Right ventricle myocardium superior (tissue), 1 donor: ENCODE measurements at regions not wholly inside any gene's neighbourhood (a gene's known extent, or its start where the extent isn't known, plus 50 kb on each side); places are given as distances from the start of the nearest gene placed in this dataset.

ENCODE experiments used
- ATAC-seq: fragments of 200-7000 bp; cut with Tn5 transposase; one replicate; pipeline ENCODE4 v1.9.1; 2020; ENCODE audit warnings: mild to moderate bottlenecking; ENCODE audit not compliant: poor library complexity
- DNase-seq: peaks from one replicate; pipeline ENCODE4 v3.0.0-alpha.2; 2020
- intact Hi-C: fragments of 100-400 bp; cut with DNase I; formaldehyde crosslinking; loops from one replicate; pipeline ENCODE4 v1.11.2; 2022
- donor health status: DM: no; HTN: yes; CAD: no; lungs with severe emphysema.

DNA sequence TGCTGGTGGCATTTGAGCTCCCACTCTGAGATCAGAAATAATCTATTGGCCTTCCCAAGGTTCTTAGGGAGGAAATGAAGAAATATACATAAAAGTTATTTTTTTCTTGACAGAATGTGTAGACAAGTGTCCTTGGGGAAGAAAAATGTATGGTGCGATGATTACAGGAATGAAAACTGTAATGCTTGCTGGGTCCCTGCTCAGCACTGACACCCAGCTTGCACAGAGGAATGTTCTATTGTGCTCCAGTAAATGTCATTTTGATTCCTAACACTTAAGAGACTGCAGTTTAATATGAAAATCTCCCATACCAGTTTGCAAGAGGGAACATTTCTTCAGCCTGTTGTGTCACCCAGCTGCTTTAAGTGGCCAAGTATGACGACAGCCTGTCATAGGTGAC is 271.3 kb upstream of the TPM1 start:
- intact Hi-C loops: no loop called here
- no peak for DNase-seq
- ATAC-seq: no peak

DNA sequence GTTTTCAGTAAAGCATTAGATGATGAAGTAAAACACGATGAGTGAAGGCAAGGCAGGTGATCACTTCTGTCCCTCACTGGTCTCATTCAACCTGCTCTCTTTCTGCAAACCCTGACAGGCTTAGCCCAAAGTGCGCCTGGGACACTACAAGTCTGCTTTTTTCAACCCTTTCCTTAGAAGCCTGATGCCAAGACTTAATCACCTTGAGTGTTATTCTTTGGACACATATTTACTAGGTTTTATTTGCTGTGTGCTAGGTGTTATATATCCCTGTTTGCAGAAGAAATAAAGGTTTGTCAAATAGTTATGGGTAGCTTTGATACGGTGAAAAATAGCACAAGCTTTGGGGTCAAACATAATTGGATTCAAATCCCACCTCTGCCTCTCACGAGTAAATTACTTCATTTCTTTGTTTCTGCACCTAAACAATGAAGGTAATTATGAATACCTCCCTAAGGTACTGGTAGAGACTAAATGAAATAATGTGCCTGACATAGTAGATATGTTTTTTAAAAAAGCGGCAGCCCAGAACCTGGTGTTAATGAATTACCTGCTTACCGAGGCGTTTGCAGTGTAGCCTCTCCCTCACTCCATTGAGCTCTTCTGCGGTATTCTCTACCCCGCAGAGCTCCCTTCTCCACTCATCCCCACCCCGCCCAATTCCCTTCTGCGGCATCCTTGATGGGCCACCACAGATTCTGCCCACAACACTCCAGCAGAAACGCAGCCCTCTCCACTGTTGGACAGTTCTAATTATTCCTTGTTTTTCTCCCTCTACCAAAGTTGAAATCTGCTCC is 269.0 kb upstream of the TPM1 start:
- intact Hi-C loops: no loop called here
- no peak for DNase-seq
- no peak for ATAC-seq

DNA sequence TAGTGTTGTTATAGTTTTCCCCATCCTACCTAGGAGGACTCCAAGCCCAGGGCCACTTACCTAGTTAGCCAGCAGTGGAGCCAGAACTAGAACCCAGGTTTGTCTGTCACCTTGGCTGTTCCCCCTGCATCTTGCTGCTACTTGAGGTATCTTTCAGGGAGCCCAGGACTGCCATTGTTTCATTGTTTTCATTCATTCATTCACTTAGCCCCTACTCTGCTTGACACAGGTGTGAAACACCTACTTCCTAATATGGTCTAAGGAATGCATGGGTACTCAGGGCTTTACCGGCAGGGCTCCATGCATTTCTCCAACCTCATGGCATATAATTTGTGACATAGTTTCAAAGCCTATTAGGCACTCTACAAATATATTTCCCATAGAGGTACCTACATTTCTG is 266.6 kb upstream of the TPM1 start:
- intact Hi-C loops: no loop called here
- DNase-seq (no peak), ATAC-seq (no peak)

DNA sequence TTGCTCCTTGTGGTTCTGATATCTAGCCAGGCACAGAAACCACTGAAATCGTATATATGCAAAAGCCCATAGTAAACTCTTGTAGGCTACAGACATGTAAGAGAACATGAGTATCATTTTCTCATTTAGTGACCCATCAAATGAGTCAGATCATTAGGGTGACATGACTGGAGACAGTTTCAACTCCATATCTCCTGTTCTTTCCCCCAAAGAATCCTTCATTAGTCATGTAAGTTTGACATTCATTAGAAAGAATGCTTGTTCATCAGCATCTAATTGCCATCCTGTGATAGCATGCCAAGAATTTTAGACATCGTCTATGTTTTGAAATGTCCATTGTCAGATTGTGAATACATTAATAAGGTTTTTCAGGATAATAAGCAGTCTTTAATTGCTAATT is 264.9 kb upstream of the TPM1 start:
- DNase-seq (no peak), ATAC-seq (no peak)
- intact Hi-C loops: no loop called here

DNA sequence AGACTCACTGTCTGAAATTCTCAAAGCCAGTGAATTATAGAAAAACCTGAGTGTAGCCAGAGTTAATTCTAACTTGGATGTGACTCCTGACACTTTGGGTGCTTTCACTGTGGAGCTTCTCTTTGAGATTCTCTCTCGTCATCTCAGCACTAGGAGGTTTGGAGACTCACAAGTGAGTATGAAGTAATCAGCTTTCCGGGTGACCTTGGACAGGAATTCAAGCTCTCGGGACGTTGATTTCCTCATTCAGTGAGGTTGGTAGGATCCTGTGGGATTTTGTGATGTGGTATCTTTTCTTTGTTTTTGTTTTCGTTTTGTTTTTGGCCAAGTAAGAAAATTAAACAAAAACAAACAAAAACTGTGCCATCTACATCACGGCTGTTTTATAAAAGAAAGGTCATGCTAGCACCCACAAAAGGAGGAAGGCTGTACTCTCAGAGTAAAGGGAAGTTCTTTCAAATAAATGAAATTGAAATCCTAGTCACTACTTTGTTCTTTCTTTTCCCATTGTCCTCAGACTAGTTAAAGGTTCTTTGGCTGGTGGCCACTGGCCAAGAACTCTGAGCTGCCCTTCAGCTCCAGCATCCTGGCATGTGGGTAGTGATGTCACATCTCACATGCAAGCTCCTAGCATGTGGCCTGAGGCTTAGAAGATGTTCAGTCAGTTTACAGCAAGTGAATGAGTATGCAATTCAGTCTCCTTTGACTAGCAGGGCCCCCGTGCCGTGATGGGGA is 263.3 kb upstream of the TPM1 start:
- DNase-seq: no peak
- intact Hi-C loops: no loop called here
- peak; percentile 28 for ATAC-seq

DNA sequence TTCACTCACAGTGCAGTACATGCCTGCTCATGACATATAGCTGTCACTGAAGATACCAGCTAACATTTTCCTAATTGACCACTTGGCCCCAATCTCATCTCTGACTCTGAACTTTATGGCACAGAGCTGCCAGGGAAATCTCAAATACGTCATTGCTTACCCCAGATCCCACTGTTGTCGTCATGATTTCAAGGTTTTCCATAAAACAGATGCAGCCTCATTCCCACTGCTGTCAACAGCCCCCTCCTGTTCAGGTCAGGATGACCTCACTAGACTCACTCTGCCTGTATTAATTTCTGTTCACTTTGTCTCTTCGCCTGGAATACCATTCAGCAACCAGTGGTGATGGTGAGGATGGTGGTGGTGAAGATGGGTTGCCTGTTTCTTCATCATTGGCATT is 262.6 kb upstream of the TPM1 start:
- no peak for ATAC-seq
- DNase-seq: no peak
- intact Hi-C loops: loop anchor here (5.0 kb wide), 3 partner anchors 67 to 312 kb away; partner anchors contain the start of gene TPM1

DNA sequence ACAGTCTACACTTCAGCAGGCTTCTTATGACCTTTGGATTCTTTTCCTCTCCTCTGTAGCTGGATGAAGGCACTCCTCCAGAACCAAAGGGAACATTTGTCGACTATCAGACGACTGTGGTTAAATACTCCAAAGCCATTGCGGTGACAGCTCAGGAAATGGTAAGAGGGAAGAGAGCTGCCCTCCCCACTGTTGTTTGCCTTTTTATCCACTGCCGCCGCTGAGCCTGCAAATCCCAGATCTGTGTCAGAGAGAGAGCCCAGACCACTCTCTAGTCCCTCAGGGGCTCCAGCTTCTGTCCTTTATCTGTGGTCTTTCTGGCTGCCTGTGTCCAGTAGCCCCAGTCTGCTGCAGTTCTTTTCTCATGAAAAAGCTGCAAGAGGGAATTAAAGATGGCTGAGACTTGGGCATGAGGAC is 261.5 kb upstream of the TPM1 start:
- ATAC-seq (peak; percentile 2), DNase-seq (no peak)
- intact Hi-C loops: loop anchor here (5.0 kb wide), 3 partner anchors 66 to 311 kb away; partner anchors contain the start of gene TPM1

DNA sequence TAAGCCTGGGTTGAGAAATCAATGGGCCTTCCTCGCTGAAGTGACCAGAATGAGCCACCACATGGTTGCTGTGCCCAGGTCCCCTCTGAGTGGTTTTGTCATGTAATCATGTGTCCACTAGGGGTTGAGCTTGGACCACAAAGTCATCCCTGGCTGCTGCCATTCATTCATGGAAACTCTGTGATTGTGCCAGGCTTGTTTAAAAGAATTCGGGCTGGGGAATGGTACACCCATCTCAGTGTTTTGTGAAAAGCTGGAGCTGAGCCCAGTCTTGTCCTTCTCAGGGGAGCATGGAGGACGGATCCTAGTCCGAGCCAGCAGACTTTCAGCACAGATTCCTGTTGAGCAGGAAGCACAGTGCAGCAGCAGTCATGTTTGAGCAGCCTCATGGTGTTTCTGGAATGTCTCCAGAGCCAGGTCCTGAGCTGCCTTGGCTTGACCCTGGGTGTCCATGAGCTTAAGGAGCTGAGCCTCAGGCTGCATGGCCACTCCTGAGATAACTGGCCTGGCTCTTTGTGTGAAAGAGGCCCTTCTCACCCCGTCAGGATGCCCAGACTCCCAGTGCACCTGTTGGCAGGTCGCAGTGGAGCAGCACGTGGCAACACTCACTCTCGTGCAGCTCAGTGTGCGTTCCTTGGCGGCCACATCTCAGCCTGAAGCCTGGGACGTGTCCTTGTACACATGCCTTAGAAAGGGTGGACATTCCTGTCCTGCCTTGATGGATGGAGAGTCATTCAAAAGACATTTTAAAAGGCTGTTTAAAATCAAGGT is 260.3 kb upstream of the TPM1 start:
- DNase-seq (peak; percentile 78), ATAC-seq (peak; percentile 88)
- intact Hi-C loops: loop anchor here (5.0 kb wide), 3 partner anchors 65 to 310 kb away; partner anchors contain the start of gene TPM1

DNA sequence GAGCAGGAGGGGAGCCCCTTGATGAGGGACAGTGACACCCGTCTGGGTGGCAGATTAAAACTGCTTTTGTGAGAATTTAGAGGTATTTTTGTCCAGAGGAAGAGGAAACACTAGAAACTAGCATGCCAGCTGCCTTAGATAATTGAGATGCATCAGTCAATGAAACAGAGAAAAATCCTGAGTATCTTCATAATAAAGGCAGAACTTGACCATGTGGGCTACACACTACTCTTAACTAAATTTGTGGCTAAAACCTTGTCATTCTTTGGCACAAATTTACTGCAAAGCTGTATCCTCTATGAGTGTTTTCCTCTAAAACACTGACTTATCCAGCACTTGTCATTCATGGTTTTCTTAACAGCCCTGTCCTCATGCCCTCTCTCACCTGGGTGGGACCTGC is 259.7 kb upstream of the TPM1 start:
- no peak for DNase-seq
- ATAC-seq: no peak
- intact Hi-C loops: loop anchor here (5.0 kb wide), 3 partner anchors 64 to 309 kb away; partner anchors contain the start of gene TPM1

DNA sequence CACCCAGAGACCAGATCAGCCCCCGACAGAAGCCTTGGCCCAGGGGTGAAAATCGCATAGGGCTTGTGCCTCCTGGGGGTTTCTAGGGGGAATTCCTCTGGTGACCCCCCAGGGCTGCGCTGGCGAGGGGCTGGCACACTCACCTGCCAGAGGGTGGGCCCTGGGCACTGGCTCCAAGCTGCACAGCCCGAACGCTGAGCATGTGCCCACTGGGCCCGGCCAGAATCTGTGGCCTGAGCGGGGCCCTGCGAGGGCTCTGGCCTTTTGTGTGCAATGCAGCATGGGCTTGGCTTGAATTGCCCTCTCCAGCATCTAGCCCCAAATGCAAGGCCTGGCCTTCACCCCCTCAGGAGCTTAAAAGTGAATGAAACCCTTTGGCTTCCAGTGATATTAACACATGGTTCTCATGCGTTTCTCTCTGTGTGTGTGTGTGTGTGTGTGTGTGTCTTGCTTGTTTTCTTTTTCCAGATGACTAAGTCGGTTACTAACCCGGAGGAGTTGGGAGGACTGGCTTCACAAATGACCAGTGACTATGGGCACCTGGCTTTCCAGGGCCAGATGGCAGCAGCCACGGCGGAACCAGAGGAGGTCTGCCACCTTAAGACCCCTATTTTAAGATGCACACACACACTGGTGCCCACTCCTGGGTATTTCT is 259.1 kb upstream of the TPM1 start:
- intact Hi-C loops: loop anchor here (5.0 kb wide), 3 partner anchors 64 to 309 kb away; partner anchors contain the start of gene TPM1
- ATAC-seq (no peak), DNase-seq (no peak)

DNA sequence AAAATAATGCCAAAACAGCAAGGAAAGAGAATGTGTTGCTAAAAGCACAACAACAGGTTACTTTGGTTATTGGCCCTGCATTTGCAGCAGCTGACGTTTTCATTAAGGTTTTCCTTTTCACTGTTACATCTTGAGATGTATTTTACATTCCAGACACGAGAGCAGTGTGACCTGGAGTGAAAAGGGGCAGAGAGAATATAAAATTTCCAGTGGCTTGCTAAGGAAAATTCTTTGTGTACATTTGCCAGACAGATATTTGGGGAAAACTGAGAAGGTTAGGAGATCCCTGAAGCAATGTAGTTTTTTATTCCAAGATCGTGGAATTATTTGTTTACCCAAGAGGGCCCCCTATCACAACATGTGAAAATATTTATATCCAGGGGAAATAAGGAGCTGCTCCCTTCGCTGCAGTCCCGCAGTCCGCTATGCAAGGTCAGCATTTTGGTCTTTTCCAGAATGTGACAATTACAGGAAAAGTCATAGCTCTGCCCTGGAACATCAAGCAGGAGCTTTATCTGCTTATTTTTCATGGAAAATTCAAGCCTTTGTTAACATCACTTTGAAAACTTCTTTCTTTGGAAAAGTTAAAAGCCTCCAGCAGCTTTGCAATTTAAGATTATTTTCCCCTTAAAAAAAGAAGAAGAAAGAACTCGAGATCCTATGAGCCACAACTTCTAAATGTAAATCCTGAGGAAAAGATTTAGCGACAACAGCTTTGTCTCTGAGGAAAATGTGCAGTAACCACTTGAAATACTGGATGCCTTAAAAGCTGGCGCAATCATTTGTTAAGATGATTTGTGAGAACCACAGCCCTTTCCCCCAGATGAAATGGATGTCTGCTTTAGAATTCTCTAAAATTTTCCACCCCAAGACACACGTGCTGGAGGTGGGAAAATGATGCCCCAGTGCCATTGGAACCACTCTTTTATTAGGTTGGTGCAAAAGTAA is 256.4 kb upstream of the TPM1 start:
- DNase-seq: no peak
- intact Hi-C loops: no loop called here
- no peak for ATAC-seq

DNA sequence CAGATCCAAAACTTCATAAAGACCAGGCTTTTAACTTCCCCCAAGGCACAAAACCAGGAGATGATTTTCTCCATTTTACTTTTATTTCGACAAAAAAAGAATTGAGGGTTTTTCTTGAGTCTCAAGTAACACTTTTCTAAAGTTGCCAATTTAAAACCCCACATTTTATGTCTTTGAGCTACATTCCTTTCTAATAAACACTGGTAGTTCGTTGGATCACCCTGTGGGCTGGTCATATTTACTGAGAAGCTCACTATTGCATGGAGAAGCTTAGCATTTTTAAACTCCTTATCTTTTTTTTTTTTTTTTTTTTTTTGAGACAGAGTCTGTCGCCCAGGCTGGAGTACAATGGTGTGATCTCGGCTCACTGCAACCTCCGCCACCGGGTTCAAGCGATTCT is 255.1 kb upstream of the TPM1 start:
- DNase-seq (no peak), ATAC-seq (no peak)
- intact Hi-C loops: no loop called here

DNA sequence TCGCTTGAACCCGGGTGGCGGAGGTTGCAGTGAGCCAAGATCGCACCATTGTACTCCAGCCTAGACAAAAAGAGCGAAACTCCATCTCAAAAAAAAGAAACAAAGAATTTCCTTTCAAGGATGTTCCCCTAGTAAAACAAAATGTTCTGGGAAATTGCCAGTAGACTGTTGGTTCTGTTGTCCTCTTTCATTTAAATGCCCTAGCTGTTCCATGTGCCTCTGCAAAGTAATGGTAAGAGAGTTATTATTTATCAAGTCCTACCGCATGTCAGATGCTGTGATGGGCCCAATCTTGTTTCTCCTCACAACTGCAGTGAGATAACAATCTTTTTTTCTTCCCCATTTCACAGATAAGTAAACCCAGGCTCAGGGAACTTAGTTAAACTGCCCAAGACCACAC is 254.3 kb upstream of the TPM1 start:
- DNase-seq (no peak), ATAC-seq (no peak)
- intact Hi-C loops: no loop called here

DNA sequence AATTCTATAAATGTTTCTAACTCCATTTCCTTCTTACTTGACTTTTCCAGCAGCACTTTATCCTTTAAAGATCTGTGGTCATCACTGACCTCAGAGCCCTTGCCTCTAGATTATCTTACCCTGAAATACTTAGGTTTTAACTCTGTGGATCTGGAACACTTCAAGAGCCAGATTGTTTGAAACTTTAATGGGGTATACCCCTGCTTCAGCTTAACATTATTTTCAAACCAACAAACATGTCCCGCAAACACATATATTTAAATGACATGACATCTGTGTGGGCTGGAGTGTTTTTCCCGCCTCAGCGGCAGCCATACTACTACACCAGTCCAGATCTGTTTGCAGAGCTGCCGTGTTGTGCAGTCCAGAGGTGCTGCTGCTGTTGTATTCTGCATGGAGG is 252.0 kb upstream of the TPM1 start:
- DNase-seq (no peak), ATAC-seq (no peak)
- intact Hi-C loops: no loop called here

DNA sequence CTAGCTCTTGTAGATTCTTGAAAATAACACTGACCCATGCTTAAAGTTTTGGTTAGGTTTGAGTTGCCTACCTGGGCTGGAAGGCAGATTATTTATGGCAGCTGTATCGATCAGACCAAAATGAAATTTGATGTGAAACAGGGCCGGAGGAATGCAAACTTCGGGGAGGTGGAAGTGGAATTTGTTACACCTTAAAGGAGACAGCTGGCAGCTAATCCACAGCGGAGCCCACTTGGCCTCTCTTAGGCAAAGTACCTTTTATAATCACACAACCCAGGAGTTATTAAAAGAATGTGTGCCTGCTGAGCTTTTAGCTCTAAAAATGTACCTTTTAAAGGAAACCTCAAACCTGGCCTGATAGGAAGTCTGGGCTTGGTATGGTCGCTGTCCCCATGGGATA is 250.9 kb upstream of the TPM1 start:
- ATAC-seq: no peak

DNA sequence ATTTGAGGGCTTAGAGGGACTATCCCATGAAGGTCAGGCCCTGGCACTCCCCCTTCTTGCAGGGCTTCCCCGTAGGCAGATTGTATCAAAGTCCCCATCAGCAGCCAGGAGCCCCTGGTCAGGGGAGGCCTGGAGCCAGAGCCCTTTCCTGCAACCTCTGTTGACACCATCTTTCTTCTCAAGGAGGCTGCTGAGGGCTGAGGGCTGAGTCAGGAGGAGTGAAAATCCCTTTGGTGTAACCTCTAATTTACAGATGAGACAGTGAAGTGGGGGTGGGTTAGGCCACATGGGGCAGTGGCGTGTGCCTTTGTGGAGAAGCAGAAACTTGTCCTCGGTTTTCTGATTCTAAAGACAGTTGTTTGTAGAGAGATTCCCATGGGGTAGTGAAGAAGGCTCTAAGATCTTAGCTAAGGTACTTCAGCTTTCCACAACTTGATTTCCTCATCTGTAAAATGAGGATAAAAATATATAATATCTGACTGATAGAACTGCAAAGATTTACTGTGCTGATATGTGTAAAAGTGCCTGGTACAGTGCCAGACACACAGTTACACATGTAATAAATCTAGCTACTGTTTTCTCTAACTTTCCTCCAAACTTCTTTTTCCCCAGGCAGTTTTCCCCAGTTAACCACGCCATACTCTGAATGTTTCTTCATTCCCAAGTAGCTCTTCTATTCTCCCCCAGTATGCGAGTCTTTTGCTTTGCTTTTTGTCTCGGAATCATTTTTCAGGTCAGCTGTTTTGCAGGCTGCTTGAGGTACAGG is 249.4 kb upstream of the TPM1 start:
- no peak for ATAC-seq
- no peak for DNase-seq
- intact Hi-C loops: no loop called here

More for the DNA sequence above, 250.9 kb upstream of the TPM1 start:
- intact Hi-C loops: no loop called here
- DNase-seq: no peak

DNA sequence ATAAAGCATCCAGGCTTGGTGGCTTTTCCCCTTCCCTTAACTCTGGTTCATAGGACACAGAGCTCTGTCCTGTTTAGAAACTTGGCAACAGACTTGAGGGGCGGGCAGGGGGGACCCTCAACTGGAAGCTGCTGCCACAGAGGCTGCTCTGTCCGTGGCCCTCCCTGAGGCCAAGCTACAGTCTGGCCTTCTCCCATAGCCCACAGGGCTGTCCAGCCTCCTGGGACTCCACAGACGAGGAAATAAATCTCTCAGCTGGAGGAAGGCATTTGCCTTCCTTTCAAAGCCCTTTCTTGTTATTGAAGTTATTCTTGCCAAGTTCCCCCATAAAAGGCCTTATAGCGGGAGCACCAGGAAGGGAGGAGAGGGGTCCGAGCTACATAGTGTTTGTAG is 248.8 kb upstream of the TPM1 start:
- ATAC-seq (no peak), DNase-seq (no peak)
- intact Hi-C loops: no loop called here
